ENCODE measurements at regions not wholly inside any gene's neighbourhood (a gene's known extent, or its start where the extent isn't known, plus 50 kb on each side); places are given as distances from the start of the nearest gene placed in this dataset.
A peak's percentile ranks its signal among the peaks of the same experiment; 100 is the strongest.

- no peak for ATAC-seq
Measured at GRCh38 chr5:72649449-72649848, 142.2 kb upstream of the ZNF366 start.

GRCh38 chr5:72648480-72648879, 141.3 kb upstream of the ZNF366 start:
- ATAC-seq (no peak), DNase-seq (no peak)
- Histone ChIP-seq H3K36me3 (no peaks in the 10 kb centered on the region), H3K27ac (peak overlapping the region in 1 of 12 donors; percentile 8), H3K9me3 (no peaks in the 10 kb centered on the region), H3K27me3 (no peaks in the 10 kb centered on the region), H3K4me1 (peaks cover 0 to 4% (median 0%) of the 10 kb centered on the region in 12 donors), H3K4me3 (no peak overlapping the region)
- no peak for TF ChIP-seq CTCF (IDR thresholded peaks at IDR 0.05)
- no peak for TF ChIP-seq POLR2A (IDR thresholded peaks at IDR 0.05)
- intact Hi-C loops (cut with DNase I): no loop called here
- WGBS, 4 donors: 81 to 98% (median 89%) methylated on average over 1 of the region's 1 CpG

More at GRCh38 chr5:72649449-72649848, 142.2 kb upstream of the ZNF366 start:
- Histone ChIP-seq H3K4me3 (no peak overlapping the region), H3K9me3 (no peaks in the 10 kb centered on the region), H3K27ac (peak overlapping the region in 1 of 12 donors; percentile 8), H3K4me1 (peaks cover 0 to 4% (median 0%) of the 10 kb centered on the region in 12 donors), H3K27me3 (no peaks in the 10 kb centered on the region), H3K36me3 (no peaks in the 10 kb centered on the region)
- intact Hi-C loops (cut with DNase I): no loop called here
- 64 to 74% (median 68%) methylated on average over 7 of the region's 7 CpGs for WGBS, 4 donors
- DNase-seq: no peak
- no peak for TF ChIP-seq POLR2A (IDR thresholded peaks at IDR 0.05)
- no peak for TF ChIP-seq CTCF (IDR thresholded peaks at IDR 0.05)

GRCh38 chr5:72647806-72648205, 140.6 kb upstream of the ZNF366 start:
- TF ChIP-seq CTCF (IDR thresholded peaks at IDR 0.05): no peak
- no peak for TF ChIP-seq POLR2A (IDR thresholded peaks at IDR 0.05)
- Histone ChIP-seq H3K9me3 (no peaks in the 10 kb centered on the region), H3K4me3 (no peak overlapping the region), H3K4me1 (peaks cover 0 to 4% (median 0%) of the 10 kb centered on the region in 12 donors), H3K36me3 (no peaks in the 10 kb centered on the region), H3K27ac (peak overlapping the region in 1 of 12 donors; percentile 8), H3K27me3 (no peaks in the 10 kb centered on the region)
- DNase-seq (no peak), ATAC-seq (no peak)
- intact Hi-C loops (cut with DNase I): no loop called here
- 47 to 56% (median 50%) methylated on average over 2 of the region's 2 CpGs for WGBS, 4 donors

- Histone ChIP-seq H3K27me3 (no peaks in the 10 kb centered on the region), H3K4me1 (peaks cover 0 to 4% (median 0%) of the 10 kb centered on the region in 12 donors), H3K9me3 (no peaks in the 10 kb centered on the region), H3K36me3 (no peaks in the 10 kb centered on the region), H3K27ac (no peak overlapping the region), H3K4me3 (no peak overlapping the region)
- DNase-seq: no peak
- WGBS, 4 donors: 80 to 93% (median 89%) methylated on average over 2 of the region's 2 CpGs
- intact Hi-C loops (cut with DNase I): no loop called here
- no peak for TF ChIP-seq CTCF (IDR thresholded peaks at IDR 0.05)
- TF ChIP-seq POLR2A (IDR thresholded peaks at IDR 0.05): no peak
- no peak for ATAC-seq
Measured at GRCh38 chr5:72646246-72646866, 139.1 kb upstream of the ZNF366 start.
